ENCODE measurements at regions not wholly inside any gene's neighbourhood (a gene's known extent, or its start where the extent isn't known, plus 50 kb on each side); places are given as distances from the start of the nearest gene placed in this dataset.

DNA sequence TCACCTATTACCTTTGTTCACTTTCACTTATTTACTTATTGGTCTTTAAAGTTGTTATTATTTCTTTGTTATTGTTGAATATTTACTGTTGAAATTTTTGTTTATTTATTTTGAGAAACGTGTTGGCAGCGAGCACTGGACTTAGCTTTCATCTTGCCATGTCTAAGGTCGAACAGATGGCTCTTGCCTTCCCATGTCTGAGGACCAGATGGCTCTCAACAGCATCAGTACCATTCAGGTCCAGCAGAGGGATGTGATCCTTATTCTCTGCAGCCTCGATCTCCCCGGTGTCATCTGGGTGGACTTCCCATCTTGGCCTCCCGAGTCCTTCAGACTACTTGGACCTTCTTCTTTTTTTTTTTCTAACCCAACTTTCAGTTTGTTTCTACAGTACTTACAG is 1437.6 kb downstream of the UQCRFS1 start:
- DNase-seq (ENCODE audit: low spot score), result no peak

- no peak for DNase-seq (ENCODE audit: low spot score)
Observed at GRCh38 chr19:27774827-27775226, 1438.1 kb downstream of the UQCRFS1 start.

DNA sequence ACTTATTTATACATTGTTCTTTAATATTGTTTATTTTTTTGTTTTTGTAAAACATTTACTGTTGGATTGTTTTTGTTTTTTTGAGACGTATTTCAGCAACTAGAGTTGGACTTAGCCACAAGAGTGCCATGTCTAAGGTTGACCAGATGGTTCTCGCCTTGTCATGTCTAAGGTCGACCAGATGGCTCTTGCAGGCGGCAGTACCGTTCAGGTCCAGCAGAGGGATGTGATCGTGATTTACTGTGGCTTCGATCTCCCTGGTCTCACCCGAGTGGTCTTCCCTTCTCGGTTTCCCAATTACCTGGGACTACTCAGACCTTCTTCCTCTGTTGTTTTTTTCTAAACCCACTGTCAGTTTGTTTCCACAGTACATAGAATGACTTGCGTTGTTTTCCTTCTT is 1438.6 kb downstream of the UQCRFS1 start:
- no peak for DNase-seq (ENCODE audit: low spot score)

- no peak for DNase-seq (ENCODE audit: low spot score)
Observed at GRCh38 chr19:27773318-27774094, 1439.4 kb downstream of the UQCRFS1 start.

DNA sequence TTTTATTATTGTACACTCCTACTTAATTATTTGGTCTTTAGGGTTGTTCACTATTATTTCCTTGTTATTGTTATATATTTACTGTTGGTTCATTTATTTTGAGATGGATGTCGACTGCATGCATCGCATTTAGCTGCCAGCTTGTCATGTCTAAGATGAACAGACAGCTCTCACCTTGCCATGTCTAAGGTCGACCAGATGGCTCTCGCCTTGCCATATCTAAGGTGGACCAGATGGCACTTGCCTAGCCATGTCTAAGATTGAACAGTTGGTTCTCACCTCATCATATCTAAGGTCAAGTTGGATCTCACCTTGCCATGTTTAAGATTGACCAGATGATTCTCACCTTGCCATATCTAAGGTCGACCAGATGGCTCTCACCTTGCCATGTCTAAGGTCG is 1440.9 kb downstream of the UQCRFS1 start:
- no peak for DNase-seq (ENCODE audit: low spot score)

- no peak for DNase-seq (ENCODE audit: low spot score)
Observed at GRCh38 chr19:27770095-27770494, 1442.9 kb downstream of the UQCRFS1 start.

GRCh38 chr19:27767234-27767633 is 1445.7 kb downstream of the UQCRFS1 start:
- no peak for DNase-seq (ENCODE audit: low spot score)

- DNase-seq (ENCODE audit: low spot score), result no peak
Observed at GRCh38 chr19:27765912-27766725, 1446.8 kb downstream of the UQCRFS1 start.

GRCh38 chr19:27765397-27765796 is 1447.6 kb downstream of the UQCRFS1 start:
- no peak for DNase-seq (ENCODE audit: low spot score)

DNA sequence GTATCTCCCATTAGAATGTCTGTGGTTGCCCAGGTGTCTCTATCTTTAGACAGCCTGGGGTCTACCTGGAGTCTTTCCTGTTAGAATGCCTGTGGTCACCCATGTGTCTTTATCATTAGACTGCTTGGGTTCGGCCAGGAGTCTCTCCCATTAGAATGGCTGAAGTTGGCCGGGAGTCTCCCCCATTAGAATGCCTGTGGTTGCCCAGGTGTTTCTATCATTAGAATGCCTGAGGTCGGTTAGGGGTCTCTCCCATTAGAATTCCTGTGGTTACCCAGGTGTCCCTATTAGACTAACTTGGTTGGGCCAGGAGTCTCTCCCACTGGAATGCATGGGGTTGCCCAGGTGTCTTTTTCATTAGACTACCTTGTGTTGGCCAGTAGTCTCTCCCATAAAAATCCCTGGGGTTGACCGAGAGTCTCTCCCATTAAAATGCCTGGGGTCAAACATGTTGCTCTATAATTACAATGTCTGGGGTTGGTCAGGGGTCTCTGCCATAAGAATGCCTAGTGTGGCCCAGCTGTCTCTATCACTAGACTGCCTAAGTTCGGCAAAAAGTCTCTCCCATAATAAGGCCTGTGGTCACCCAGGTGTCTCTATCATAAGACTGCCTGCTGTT is 1448.7 kb downstream of the UQCRFS1 start:
- no peak for DNase-seq (ENCODE audit: low spot score)

- no peak for DNase-seq (ENCODE audit: low spot score)
Observed at GRCh38 chr19:27762933-27763332, 1450.0 kb downstream of the UQCRFS1 start.

- no peak for DNase-seq (ENCODE audit: low spot score)
Observed at GRCh38 chr19:27759896-27760295, 1453.1 kb downstream of the UQCRFS1 start.

GRCh38 chr19:27758626-27759505 is 1454.1 kb downstream of the UQCRFS1 start:
- DNase-seq (ENCODE audit: low spot score), result no peak

GRCh38 chr19:27754700-27755099 is 1458.3 kb downstream of the UQCRFS1 start:
- no peak for DNase-seq (ENCODE audit: low spot score)

DNA sequence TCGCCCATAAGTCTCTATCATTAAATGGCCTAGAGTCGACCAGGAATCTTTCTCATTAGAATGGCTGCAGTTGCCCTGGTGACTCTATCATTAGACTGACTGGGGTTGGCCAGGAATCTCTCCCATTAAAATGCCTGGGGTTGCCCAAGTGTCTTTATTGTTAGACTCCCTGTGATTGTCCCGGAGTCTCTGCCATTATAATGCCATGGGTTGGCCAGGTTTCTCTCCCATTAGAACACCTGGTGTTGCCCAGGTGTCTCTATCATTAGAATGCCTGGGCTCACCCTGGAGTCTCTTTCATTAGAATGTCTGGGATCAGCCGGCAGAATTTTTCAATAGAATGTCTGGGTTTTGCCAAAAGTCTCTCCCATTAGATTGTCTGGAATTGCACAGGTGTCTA is 1459.3 kb downstream of the UQCRFS1 start:
- DNase-seq (ENCODE audit: low spot score), result no peak

- DNase-seq (ENCODE audit: low spot score), result no peak
Observed at GRCh38 chr19:27752530-27753184, 1460.3 kb downstream of the UQCRFS1 start.

DNA sequence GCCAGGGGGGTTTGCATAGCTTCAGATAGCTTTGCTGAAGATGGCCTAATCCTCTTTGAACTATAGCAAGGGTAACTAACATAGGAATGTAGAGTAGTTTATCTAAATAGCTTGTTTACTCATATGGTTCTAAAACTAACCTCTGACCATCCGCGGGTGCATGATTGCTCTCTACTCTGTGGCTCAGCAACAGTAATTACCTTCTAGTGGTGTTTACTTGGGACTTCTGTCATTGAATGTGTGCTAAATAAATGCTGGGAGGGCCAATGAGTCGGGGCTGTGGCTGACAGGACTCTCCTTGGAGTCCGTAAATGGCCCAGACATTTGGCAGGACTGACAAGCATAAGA is 1461.9 kb downstream of the UQCRFS1 start:
- no peak for DNase-seq (ENCODE audit: low spot score)

GRCh38 chr19:27750391-27751043 is 1462.4 kb downstream of the UQCRFS1 start:
- no peak for DNase-seq (ENCODE audit: low spot score)

GRCh38 chr19:27748551-27749152 is 1464.3 kb downstream of the UQCRFS1 start:
- DNase-seq (ENCODE audit: low spot score), result no peak

- peak; percentile 60 for DNase-seq (ENCODE audit: low spot score)
Observed at GRCh38 chr19:27746691-27747380, 1466.1 kb downstream of the UQCRFS1 start.
